ENCODE measurements at regions not wholly inside any gene's neighbourhood (a gene's known extent, or its start where the extent isn't known, plus 50 kb on each side); places are given as distances from the start of the nearest gene placed in this dataset.

GRCh38 chr7:156434706-156435105 lies 205.9 kb upstream of the RNF32 start:
- H3K4me3 ChIP-seq (ENCODE audit: low read depth in 1 of 3, low read length in 3 of 3), result no peak overlapping the region
- 77% methylated on average over 5 of the region's 5 CpGs for WGBS
- H3K4me1 ChIP-seq (ENCODE audit: control insufficient read depth in 4 of 4, insufficient read depth in 4 of 4, low read length in 3 of 4), result no peaks in the 10 kb centered on the region

GRCh38 chr7:156432018-156432417 lies 208.6 kb upstream of the RNF32 start:
- H3K27ac ChIP-seq (ENCODE audit: low read depth in 1 of 2, low read length in 2 of 2), result no peak overlapping the region
- H3K4me1 ChIP-seq (ENCODE audit: control insufficient read depth in 4 of 4, insufficient read depth in 4 of 4, low read length in 3 of 4), result no peaks in the 10 kb centered on the region
- no peaks in the 10 kb centered on the region for H3K36me3 ChIP-seq (ENCODE audit: control insufficient read depth in 4 of 4, insufficient read depth in 3 of 4, low read depth in 1 of 4, low read length in 3 of 4)
- no peak for DNase-seq (ENCODE audit: low spot score)
- H3K27me3 ChIP-seq (ENCODE audit: control insufficient read depth in 4 of 4, insufficient read depth in 4 of 4, low read length in 3 of 4), result no peaks in the 10 kb centered on the region
- no peak for TF ChIP-seq REST (IDR thresholded peaks at IDR 0.05)
- no peak for TF ChIP-seq NR2F2 (IDR thresholded peaks at IDR 0.05)
- TF ChIP-seq EGR1 (IDR thresholded peaks at IDR 0.05; ENCODE audit: low read depth in 2 of 2), result no peak
- TF ChIP-seq GABPA (IDR thresholded peaks at IDR 0.05 in 1 of 2, conservative IDR thresholded peaks at IDR 0.05 in 1 of 2), result no peak
- no peak for TF ChIP-seq HNF4A (conservative IDR thresholded peaks at IDR 0.05)
- 94% methylated on average over 11 of the region's 11 CpGs for WGBS
- H3K9ac ChIP-seq (ENCODE audit: low read depth in 1 of 2, low read length in 2 of 2), result no peak overlapping the region
- no peak overlapping the region for H3K4me3 ChIP-seq (ENCODE audit: low read depth in 1 of 3, low read length in 3 of 3)
- H3K9me3 ChIP-seq (ENCODE audit: control insufficient read depth in 4 of 4, low read length in 3 of 4), result no peaks in the 10 kb centered on the region

More at GRCh38 chr7:156434706-156435105, 205.9 kb upstream of the RNF32 start:
- no peaks in the 10 kb centered on the region for H3K9me3 ChIP-seq (ENCODE audit: control insufficient read depth in 4 of 4, low read length in 3 of 4)
- H3K27ac ChIP-seq (ENCODE audit: low read depth in 1 of 2, low read length in 2 of 2), result no peak overlapping the region
- no peak overlapping the region for H3K9ac ChIP-seq (ENCODE audit: low read depth in 1 of 2, low read length in 2 of 2)
- H3K36me3 ChIP-seq (ENCODE audit: control insufficient read depth in 4 of 4, insufficient read depth in 3 of 4, low read depth in 1 of 4, low read length in 3 of 4), result no peaks in the 10 kb centered on the region
- no peaks in the 10 kb centered on the region for H3K27me3 ChIP-seq (ENCODE audit: control insufficient read depth in 4 of 4, insufficient read depth in 4 of 4, low read length in 3 of 4)
- TF ChIP-seq REST (IDR thresholded peaks at IDR 0.05), result no peak
- TF ChIP-seq SP1 (IDR thresholded peaks at IDR 0.05), result no peak
- TF ChIP-seq FOXA1 (IDR thresholded peaks at IDR 0.05), result no peak
- TF ChIP-seq RXRA (IDR thresholded peaks at IDR 0.05), result no peak
- no peak for TF ChIP-seq ZBTB33 (IDR thresholded peaks at IDR 0.05)
- TF ChIP-seq EGR1 (IDR thresholded peaks at IDR 0.05; ENCODE audit: low read depth in 2 of 2), result no peak
- TF ChIP-seq HNF4A (conservative IDR thresholded peaks at IDR 0.05), result no peak
- TF ChIP-seq NR2F2 (IDR thresholded peaks at IDR 0.05), result no peak
- TF ChIP-seq ATF3 (IDR thresholded peaks at IDR 0.05), result no peak
- no peak for DNase-seq (ENCODE audit: low spot score)
